ENCODE measurements at regions not wholly inside any gene's neighbourhood (a gene's known extent, or its start where the extent isn't known, plus 50 kb on each side); places are given as distances from the start of the nearest gene placed in this dataset.

DNA sequence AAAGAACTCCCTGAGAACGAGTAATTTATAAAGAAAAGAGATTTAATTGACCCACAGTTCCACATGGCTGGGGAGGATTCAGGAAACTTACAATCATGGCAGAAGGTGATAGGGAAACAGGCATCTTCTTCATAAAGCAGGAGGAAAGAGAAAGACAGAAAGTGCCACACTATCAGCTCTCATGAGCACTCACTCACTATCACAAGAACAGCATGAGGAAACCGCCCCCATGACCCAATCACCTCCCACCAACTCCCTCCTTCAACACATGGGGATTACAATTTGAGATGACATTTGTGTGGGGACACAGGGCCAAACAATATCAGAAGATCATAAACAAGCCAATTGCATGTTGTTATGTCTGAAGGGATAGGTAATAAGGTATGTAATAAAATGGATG, 935.9 kb upstream of the COX7C start:
- 52 to 62% methylated on average over 2 of the region's 2 CpGs for WGBS, 2 donors
- TF ChIP-seq, protein P1, sequence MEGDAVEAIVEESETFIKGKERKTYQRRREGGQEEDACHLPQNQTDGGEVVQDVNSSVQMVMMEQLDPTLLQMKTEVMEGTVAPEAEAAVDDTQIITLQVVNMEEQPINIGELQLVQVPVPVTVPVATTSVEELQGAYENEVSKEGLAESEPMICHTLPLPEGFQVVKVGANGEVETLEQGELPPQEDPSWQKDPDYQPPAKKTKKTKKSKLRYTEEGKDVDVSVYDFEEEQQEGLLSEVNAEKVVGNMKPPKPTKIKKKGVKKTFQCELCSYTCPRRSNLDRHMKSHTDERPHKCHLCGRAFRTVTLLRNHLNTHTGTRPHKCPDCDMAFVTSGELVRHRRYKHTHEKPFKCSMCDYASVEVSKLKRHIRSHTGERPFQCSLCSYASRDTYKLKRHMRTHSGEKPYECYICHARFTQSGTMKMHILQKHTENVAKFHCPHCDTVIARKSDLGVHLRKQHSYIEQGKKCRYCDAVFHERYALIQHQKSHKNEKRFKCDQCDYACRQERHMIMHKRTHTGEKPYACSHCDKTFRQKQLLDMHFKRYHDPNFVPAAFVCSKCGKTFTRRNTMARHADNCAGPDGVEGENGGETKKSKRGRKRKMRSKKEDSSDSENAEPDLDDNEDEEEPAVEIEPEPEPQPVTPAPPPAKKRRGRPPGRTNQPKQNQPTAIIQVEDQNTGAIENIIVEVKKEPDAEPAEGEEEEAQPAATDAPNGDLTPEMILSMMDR (IDR thresholded peaks at IDR 0.05), result no peak
- TF ChIP-seq POLR2A (IDR thresholded peaks at IDR 0.05), result no peak
- intact Hi-C loops (cut with DNase I; ENCODE audit: low total_unique reads), result no loop called here

DNA sequence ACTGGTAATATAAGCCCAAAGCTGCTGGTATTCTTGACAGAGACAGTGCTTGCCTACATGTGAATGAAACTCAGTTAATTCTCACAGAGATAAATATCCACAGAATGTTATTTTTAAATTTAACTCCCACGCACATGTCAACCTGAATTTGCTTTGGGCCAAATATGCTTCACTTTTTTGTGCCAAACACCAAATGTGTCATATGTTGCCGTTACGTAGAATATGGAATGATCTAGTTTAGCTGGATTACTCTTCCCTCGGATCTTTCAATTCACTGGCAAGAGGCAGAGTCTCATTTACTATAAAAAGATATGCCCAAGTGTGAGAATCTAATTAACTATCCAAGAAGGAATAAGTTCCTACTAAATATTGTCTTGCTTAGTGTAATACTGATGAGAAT, 933.4 kb upstream of the COX7C start:
- Histone ChIP-seq H3K27ac (no peak overlapping the region), H3K27me3 (no peaks in the 10 kb centered on the region), H3K4me3 (no peak overlapping the region), H3K9me3 (no peaks in the 10 kb centered on the region), H3K4me1 (no peaks in the 10 kb centered on the region), H3K36me3 (ENCODE audit: low read depth, missing control alignments) (no peaks in the 10 kb centered on the region)
- 92 to 93% methylated on average over 4 of the region's 4 CpGs for WGBS, 2 donors
- intact Hi-C loops (cut with DNase I; ENCODE audit: low total_unique reads), result no loop called here
- no peak for DNase-seq
- TF ChIP-seq POLR2A (IDR thresholded peaks at IDR 0.05), result no peak
- TF ChIP-seq, protein P1 (IDR thresholded peaks at IDR 0.05), result no peak

More for the DNA sequence above, 935.9 kb upstream of the COX7C start:
- H3K9me3 ChIP-seq, result no peaks in the 10 kb centered on the region
- H3K36me3 ChIP-seq (ENCODE audit: low read depth, missing control alignments), result no peaks in the 10 kb centered on the region
- no peak for DNase-seq
- no peak overlapping the region for H3K4me3 ChIP-seq
- no peaks in the 10 kb centered on the region for H3K27me3 ChIP-seq
- H3K4me1 ChIP-seq, result no peaks in the 10 kb centered on the region
- no peak overlapping the region for H3K27ac ChIP-seq

GRCh38 chr5:85703296-85703695, 914.4 kb upstream of the COX7C start:
- H3K4me3 ChIP-seq, result no peak overlapping the region
- no peaks in the 10 kb centered on the region for H3K9me3 ChIP-seq
- no peaks in the 10 kb centered on the region for H3K36me3 ChIP-seq (ENCODE audit: low read depth, missing control alignments)
- no peak for DNase-seq
- no peaks in the 10 kb centered on the region for H3K27me3 ChIP-seq
- 93 to 94% methylated on average over 1 of the region's 1 CpG for WGBS, 2 donors
- no peaks in the 10 kb centered on the region for H3K4me1 ChIP-seq
- no peak for TF ChIP-seq POLR2A (IDR thresholded peaks at IDR 0.05)
- TF ChIP-seq, protein P1 (IDR thresholded peaks at IDR 0.05), result no peak
- H3K27ac ChIP-seq, result no peak overlapping the region
- intact Hi-C loops (cut with DNase I; ENCODE audit: low total_unique reads), result no loop called here

- H3K36me3 ChIP-seq (ENCODE audit: low read depth, missing control alignments), result no peaks in the 10 kb centered on the region
- no peaks in the 10 kb centered on the region for H3K9me3 ChIP-seq
- no peaks in the 10 kb centered on the region for H3K27me3 ChIP-seq
- WGBS, 2 donors, result 13 to 22% methylated on average over 1 of the region's 1 CpG
- H3K27ac ChIP-seq, result no peak overlapping the region
- TF ChIP-seq, protein P1 (IDR thresholded peaks at IDR 0.05), result no peak
- TF ChIP-seq POLR2A (IDR thresholded peaks at IDR 0.05), result no peak
- intact Hi-C loops (cut with DNase I; ENCODE audit: low total_unique reads), result no loop called here
- H3K4me1 ChIP-seq, result no peaks in the 10 kb centered on the region
- H3K4me3 ChIP-seq, result no peak overlapping the region
- DNase-seq, result no peak
Observed at GRCh38 chr5:85709728-85710127, 908.0 kb upstream of the COX7C start.

DNA sequence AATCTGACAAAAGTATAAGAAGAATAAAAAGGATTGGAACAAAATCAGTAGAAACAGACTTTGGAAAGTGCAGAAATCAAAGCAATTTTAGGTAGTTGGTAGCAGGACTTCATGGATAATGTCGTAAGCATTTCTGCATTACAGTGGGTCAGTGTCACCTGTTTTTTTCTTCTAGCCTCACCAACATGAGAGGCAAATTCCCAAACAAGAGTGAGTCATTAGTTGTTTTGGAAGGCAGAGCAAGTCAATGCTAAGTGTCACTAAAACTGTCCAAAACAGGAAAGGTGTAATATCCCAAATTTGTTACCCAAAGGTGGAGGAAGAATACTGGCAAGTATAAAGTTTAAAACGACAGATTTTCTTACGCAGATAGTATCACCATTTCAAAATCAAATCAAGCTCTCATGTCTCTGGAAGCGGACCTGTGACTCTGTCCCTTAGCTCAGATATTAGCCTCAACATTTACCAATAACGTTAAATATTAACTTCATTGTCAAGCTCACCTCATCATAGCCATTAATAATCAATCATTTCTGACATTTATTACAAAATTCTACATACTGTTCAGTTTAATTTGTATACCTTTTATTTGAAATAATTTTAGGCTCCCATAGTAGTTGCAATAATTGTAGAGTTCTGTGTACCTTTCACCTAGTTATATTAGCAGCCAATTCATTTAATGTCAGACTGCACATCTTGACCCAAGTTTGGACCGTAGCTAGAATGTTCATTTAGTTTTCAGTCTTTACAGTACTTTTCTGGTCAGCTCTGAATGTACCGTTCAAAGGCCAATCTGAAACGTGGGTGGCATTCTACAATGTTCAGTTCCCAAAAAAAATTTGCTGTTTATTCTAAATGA, 901.2 kb upstream of the COX7C start:
- Histone ChIP-seq H3K4me1 (no peaks in the 10 kb centered on the region), H3K27me3 (no peaks in the 10 kb centered on the region), H3K4me3 (no peak overlapping the region), H3K36me3 (ENCODE audit: low read depth, missing control alignments) (no peaks in the 10 kb centered on the region), H3K27ac (no peak overlapping the region), H3K9me3 (no peaks in the 10 kb centered on the region)
- DNase-seq, result no peak
- intact Hi-C loops (cut with DNase I; ENCODE audit: low total_unique reads), result no loop called here
- WGBS, 2 donors, result 73 to 74% methylated on average over 8 of the region's 8 CpGs
- no peak for TF ChIP-seq POLR2A (IDR thresholded peaks at IDR 0.05)
- TF ChIP-seq, protein P1 (IDR thresholded peaks at IDR 0.05), result no peak
